OCI-LY1 (cell line): ENCODE measurements at regions not wholly inside any gene's neighbourhood (a gene's known extent, or its start where the extent isn't known, plus 50 kb on each side); places are given as distances from the start of the nearest gene placed in this dataset.

Experiments used
- H2AFZ ChIP-seq: fragments of 200-600 bp; sonication (generic), shearing (Covaris generic); 2 replicates; pipeline ENCODE4 v1.6.0; 2014; ENCODE audit warnings: antibody characterized with exemption, mild to moderate bottlenecking, low read length
- H3F3A ChIP-seq: fragments of 200-600 bp; sonication (generic), shearing (Covaris generic); 2 replicates; pipeline ENCODE4 v1.6.0; 2014; ENCODE audit warnings: mild to moderate bottlenecking, antibody characterized with exemption, low read length, moderate library complexity; ENCODE audit not compliant: insufficient read depth
- H3K27ac ChIP-seq: fragments of 200-600 bp; sonication (generic); 2 replicates; pipeline ENCODE4 v1.5.1; 2014; ENCODE audit warnings: low read length, mixed run types, mild to moderate bottlenecking, low read depth; ENCODE audit not compliant: poor library complexity, severe bottlenecking
- H3K27me3 ChIP-seq: fragments of 200-600 bp; sonication (generic); 2 replicates; pipeline ENCODE4 v1.6.0; 2014; ENCODE audit warnings: antibody characterized with exemption, mild to moderate bottlenecking, low read length, moderate library complexity; ENCODE audit not compliant: insufficient read depth
- H3K36me3 ChIP-seq: fragments of 200-600 bp; sonication (generic); 2 replicates; pipeline ENCODE4 v1.6.1; 2014; ENCODE audit warnings: mild to moderate bottlenecking, antibody characterized with exemption, low read length, moderate library complexity, mixed read lengths; ENCODE audit not compliant: insufficient read depth
- H3K4me1 ChIP-seq: fragments of 200-600 bp; sonication (generic); 2 replicates; pipeline ENCODE4 v1.5.1; 2014; ENCODE audit warnings: mild to moderate bottlenecking, low read length, moderate library complexity; ENCODE audit not compliant: insufficient read depth, severe bottlenecking
- H3K4me2 ChIP-seq: fragments of 200-600 bp; sonication (generic), shearing (Covaris generic); 2 replicates; pipeline ENCODE4 v1.6.1; 2014; ENCODE audit warnings: low read length
- H3K4me3 ChIP-seq: fragments of 200-600 bp; sonication (generic); 2 replicates; pipeline ENCODE4 v1.5.1; 2014; ENCODE audit warnings: low read length, low read depth, mild to moderate bottlenecking, mixed read lengths; ENCODE audit not compliant: poor library complexity, severe bottlenecking
- H3K79me2 ChIP-seq: fragments of 200-600 bp; shearing (Covaris generic); 2 replicates; pipeline ENCODE4 v1.6.1; 2016; ENCODE audit warnings: mixed run types, low read length, mixed read lengths; ENCODE audit not compliant: insufficient read depth
- H3K9ac ChIP-seq: fragments of 200-600 bp; sonication (generic), shearing (Covaris generic); 2 replicates; pipeline ENCODE4 v1.6.1; 2014; ENCODE audit warnings: mild to moderate bottlenecking, low read length, mixed read lengths
- H3K9me2 ChIP-seq: fragments of 200-600 bp; sonication (generic), shearing (Covaris generic); 2 replicates; pipeline ENCODE4 v1.6.1; 2014; ENCODE audit warnings: low read depth, mild to moderate bottlenecking, low read length, mixed read lengths
- H3K9me3 ChIP-seq: fragments of 200-600 bp; shearing (Covaris generic); 2 replicates; pipeline ENCODE4 v1.6.1; 2014; ENCODE audit warnings: low read length, mixed read lengths
- H4K20me1 ChIP-seq: fragments of 200-600 bp; sonication (generic), shearing (Covaris generic); 2 replicates; pipeline ENCODE4 v1.6.0; 2016; ENCODE audit warnings: mild to moderate bottlenecking, low read length; ENCODE audit not compliant: insufficient read depth
- CTCF ChIP-seq: fragments of 200-600 bp; sonication (generic), shearing (Covaris generic); IDR thresholded peaks from 2 replicates; pipeline ENCODE4 v1.5.1; 2017; ENCODE audit warnings: mild to moderate bottlenecking, antibody characterized with exemption, low read length, moderate library complexity, mixed read lengths
- EZH2 ChIP-seq: fragments of 200-600 bp; sonication (generic), shearing (Covaris generic); IDR thresholded peaks from 2 replicates; pipeline ENCODE4 v1.8.0; 2017; ENCODE audit warnings: borderline replicate concordance, mixed run types, mild to moderate bottlenecking, antibody characterized with exemption, low read length, moderate library complexity, mixed read lengths

- H4K20me1 ChIP-seq, result no peaks in the 10 kb centered on the region
- no peaks in the 10 kb centered on the region for H3K36me3 ChIP-seq
- TF ChIP-seq CTCF, result no peak
- TF ChIP-seq EZH2, result no peak
- no peak overlapping the region for H3K9ac ChIP-seq
- no peaks in the 10 kb centered on the region for H3F3A ChIP-seq
- no peak overlapping the region for H3K4me2 ChIP-seq
- no peaks in the 10 kb centered on the region for H3K27me3 ChIP-seq
- peaks cover 34% of the 10 kb centered on the region for H3K4me1 ChIP-seq
- no peaks in the 10 kb centered on the region for H3K9me3 ChIP-seq
- peak overlapping the region; percentile 14 for H3K27ac ChIP-seq
- H3K9me2 ChIP-seq, result no peaks in the 10 kb centered on the region
- H3K4me3 ChIP-seq, result no peak overlapping the region
- no peaks in the 10 kb centered on the region for H3K79me2 ChIP-seq
- no peak overlapping the region for H2AFZ ChIP-seq
These were observed 248.1 kb upstream of the MAP3K1 start for GRCh38 chr5:56567278-56567677.

- Histone ChIP-seq H2AFZ (no peak overlapping the region), H3K9me3 (no peaks in the 10 kb centered on the region), H4K20me1 (no peaks in the 10 kb centered on the region), H3K27me3 (no peaks in the 10 kb centered on the region), H3K4me3 (no peak overlapping the region), H3F3A (no peaks in the 10 kb centered on the region), H3K9ac (no peak overlapping the region), H3K9me2 (no peaks in the 10 kb centered on the region), H3K36me3 (no peaks in the 10 kb centered on the region), H3K79me2 (no peaks in the 10 kb centered on the region), H3K27ac (peak overlapping the region; percentile 14), H3K4me1 (peaks cover 34% of the 10 kb centered on the region), H3K4me2 (no peak overlapping the region)
- TF ChIP-seq CTCF, result no peak
- no peak for TF ChIP-seq EZH2
These were observed 248.7 kb upstream of the MAP3K1 start for GRCh38 chr5:56566374-56567249.

DNA sequence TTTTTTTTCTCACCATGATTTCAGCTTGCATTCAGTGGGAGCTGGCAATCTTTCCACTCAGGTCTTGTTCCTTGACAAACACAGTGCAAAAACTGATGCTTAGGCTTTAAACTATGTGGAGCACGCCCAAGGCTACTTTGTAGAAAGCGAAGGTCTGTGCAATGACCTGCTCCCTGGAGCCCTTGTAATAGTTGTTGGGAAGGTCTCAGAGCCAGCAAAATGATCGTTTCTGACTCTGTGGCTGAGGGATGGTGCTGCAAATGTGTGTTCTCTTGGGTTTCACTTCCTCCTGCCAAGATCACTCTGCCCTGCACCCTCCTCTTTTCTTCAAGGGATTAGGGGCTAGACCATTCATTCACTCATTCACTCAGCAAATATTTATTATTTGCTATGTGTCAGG lies 249.7 kb upstream of the MAP3K1 start:
- Histone ChIP-seq H3K27ac (peak overlapping the region; percentile 48), H3K9me2 (no peaks in the 10 kb centered on the region), H3K9me3 (no peaks in the 10 kb centered on the region), H3F3A (no peaks in the 10 kb centered on the region), H3K4me2 (peak overlapping the region; percentile 48), H3K4me3 (no peak overlapping the region), H3K79me2 (no peaks in the 10 kb centered on the region), H4K20me1 (no peaks in the 10 kb centered on the region), H3K4me1 (peaks cover 34% of the 10 kb centered on the region), H2AFZ (no peak overlapping the region), H3K36me3 (no peaks in the 10 kb centered on the region), H3K27me3 (no peaks in the 10 kb centered on the region), H3K9ac (no peak overlapping the region)
- TF ChIP-seq EZH2, result no peak
- no peak for TF ChIP-seq CTCF
